Fibroblast of lung (primary cell): ENCODE measurements at regions not wholly inside any gene's neighbourhood (a gene's known extent, or its start where the extent isn't known, plus 50 kb on each side); places are given as distances from the start of the nearest gene placed in this dataset.
"Not testable (repeated sequence)": the region's sequence is repeated elsewhere in the genome, so short reads cannot be mapped to it uniquely, and the experiment has no call there.

Experiments used
- DNase-seq, 2 donors: peaks; one replicate each; pipeline versions ENCODE4 v3.0.0 to v3.0.0-alpha.2; 2010; ENCODE audit warnings: low read depth in 2 of 2
- H2AFZ ChIP-seq: 2 replicates; pipeline ENCODE4 v1.5.1; 2012; ENCODE audit warnings: low read length, control low read depth, inconsistent platforms
- H3K27ac ChIP-seq: 2 replicates; pipeline ENCODE4 v1.5.1; 2011; ENCODE audit warnings: low read length, control low read depth; ENCODE audit not compliant: insufficient read depth
- H3K27me3 ChIP-seq: 2 replicates; pipeline ENCODE4 v1.5.1; 2011; ENCODE audit warnings: mild to moderate bottlenecking, low read length; ENCODE audit not compliant: control insufficient read depth, insufficient read depth
- H3K36me3 ChIP-seq: 2 replicates; pipeline ENCODE4 v1.5.1; 2011; ENCODE audit warnings: low read length; ENCODE audit not compliant: control insufficient read depth, insufficient read depth
- H3K4me1 ChIP-seq: 2 replicates; pipeline ENCODE4 v1.5.1; 2011; ENCODE audit warnings: low read length; ENCODE audit not compliant: control insufficient read depth, insufficient read depth; ENCODE audit errors: extremely low read depth
- H3K4me2 ChIP-seq: 2 replicates; pipeline ENCODE4 v1.5.1; 2011; ENCODE audit warnings: low read length, control low read depth; ENCODE audit not compliant: insufficient read depth; ENCODE audit errors: extremely low read depth
- H3K4me3 ChIP-seq, 4 experiments: fragments of 200-600 bp in 1 of 4; sonication (generic) in 1 of 4; replicated peaks in 1 of 4; 2 replicates each; pipeline ENCODE4 v1.5.1; 2011 to 2016; ENCODE audit warnings: low read length in 4 of 4, low read depth in 3 of 4, mild to moderate bottlenecking in 3 of 4, control low read depth in 2 of 4, inconsistent platforms in 1 of 4, mixed read lengths in 1 of 4; ENCODE audit not compliant: insufficient read depth in 1 of 4; ENCODE audit errors: control extremely low read depth in 1 of 4
- H3K79me2 ChIP-seq: 2 replicates; pipeline ENCODE4 v1.5.1; 2012; ENCODE audit warnings: mild to moderate bottlenecking, low read length, inconsistent platforms; ENCODE audit not compliant: control insufficient read depth, insufficient read depth
- H3K9ac ChIP-seq: 2 replicates; pipeline ENCODE4 v1.5.1; 2011; ENCODE audit warnings: mild to moderate bottlenecking, low read length, control low read depth; ENCODE audit not compliant: insufficient read depth
- H3K9me3 ChIP-seq: 2 replicates; pipeline ENCODE4 v1.5.1; 2012; ENCODE audit warnings: low read depth, low read length; ENCODE audit not compliant: control insufficient read depth, insufficient read depth
- H4K20me1 ChIP-seq: 2 replicates; pipeline ENCODE4 v1.5.1; 2011; ENCODE audit warnings: low read length; ENCODE audit not compliant: control insufficient read depth, insufficient read depth; ENCODE audit errors: extremely low read depth
- EZH2 ChIP-seq: IDR thresholded peaks from 2 replicates; pipeline ENCODE4 v1.5.1; 2012; ENCODE audit warnings: low read length, control low read depth, mild to moderate bottlenecking; ENCODE audit errors: missing control alignments
- TF ChIP-seq, protein P1 (sequence below), 2 donors: IDR thresholded peaks in 1 of 2; conservative IDR thresholded peaks in 1 of 2; 1 replicate in 1 of 2; 2 replicates in 1 of 2; pipeline ENCODE4 v1.5.1; 2011 to 2012; ENCODE audit warnings: low read length in 2 of 2, control low read depth in 1 of 2, inconsistent platforms in 1 of 2, low read depth in 1 of 2, mild to moderate bottlenecking in 1 of 2

DNA sequence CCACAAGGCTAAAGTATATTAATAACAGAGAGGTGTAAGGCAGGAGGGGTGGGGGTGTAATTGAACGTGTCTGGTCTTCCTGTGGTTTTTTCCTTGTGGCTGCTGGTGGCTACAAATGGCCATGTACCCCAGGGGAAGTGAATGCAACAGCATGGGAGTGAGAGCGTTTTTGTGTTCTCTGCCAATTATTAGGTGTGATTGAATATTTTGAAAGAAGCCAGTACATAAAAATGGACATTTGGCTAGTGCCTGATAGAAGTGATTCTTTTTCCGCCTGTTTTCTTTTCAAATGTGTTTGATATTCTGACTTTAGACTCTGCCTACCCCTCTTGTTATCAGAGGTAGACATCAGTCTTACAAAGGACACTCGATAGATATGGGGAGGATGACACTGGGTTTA is 141.3 kb downstream of the PRL start:
- no peak overlapping the region for H3K9ac ChIP-seq
- H3K4me2 ChIP-seq: no peak overlapping the region
- H3K36me3 ChIP-seq: no peaks in the 10 kb centered on the region

DNA sequence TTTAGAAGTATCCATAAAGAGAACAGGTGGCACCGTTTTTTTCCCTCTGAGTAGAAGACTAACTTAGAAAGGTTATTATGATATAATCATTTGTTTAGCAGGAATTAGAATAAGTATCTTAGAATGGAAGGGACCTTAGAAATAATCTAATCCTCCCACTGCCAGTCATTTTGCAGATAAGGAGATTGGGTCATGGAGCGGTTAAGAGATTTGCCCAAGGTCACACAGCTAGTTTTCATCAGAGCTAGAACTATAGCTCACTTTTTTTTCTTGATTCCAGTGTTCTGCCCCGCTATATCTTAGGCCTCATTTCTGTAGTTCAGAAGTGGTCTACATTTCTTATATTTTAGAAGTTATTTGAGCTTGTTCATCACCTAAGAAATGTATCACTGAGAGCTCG is 139.6 kb downstream of the PRL start:
- Histone ChIP-seq H3K4me2 (no peak overlapping the region), H4K20me1 (no peaks in the 10 kb centered on the region), H3K27ac (no peak overlapping the region), H3K9ac (no peak overlapping the region), H2AFZ (no peak overlapping the region), H3K79me2 (no peaks in the 10 kb centered on the region), H3K9me3 (no peaks in the 10 kb centered on the region), H3K4me1 (no peaks in the 10 kb centered on the region), H3K36me3 (no peaks in the 10 kb centered on the region), H3K27me3 (no peaks in the 10 kb centered on the region), H3K4me3 (no peak overlapping the region)
- TF ChIP-seq, protein P1, sequence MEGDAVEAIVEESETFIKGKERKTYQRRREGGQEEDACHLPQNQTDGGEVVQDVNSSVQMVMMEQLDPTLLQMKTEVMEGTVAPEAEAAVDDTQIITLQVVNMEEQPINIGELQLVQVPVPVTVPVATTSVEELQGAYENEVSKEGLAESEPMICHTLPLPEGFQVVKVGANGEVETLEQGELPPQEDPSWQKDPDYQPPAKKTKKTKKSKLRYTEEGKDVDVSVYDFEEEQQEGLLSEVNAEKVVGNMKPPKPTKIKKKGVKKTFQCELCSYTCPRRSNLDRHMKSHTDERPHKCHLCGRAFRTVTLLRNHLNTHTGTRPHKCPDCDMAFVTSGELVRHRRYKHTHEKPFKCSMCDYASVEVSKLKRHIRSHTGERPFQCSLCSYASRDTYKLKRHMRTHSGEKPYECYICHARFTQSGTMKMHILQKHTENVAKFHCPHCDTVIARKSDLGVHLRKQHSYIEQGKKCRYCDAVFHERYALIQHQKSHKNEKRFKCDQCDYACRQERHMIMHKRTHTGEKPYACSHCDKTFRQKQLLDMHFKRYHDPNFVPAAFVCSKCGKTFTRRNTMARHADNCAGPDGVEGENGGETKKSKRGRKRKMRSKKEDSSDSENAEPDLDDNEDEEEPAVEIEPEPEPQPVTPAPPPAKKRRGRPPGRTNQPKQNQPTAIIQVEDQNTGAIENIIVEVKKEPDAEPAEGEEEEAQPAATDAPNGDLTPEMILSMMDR (conservative IDR thresholded peaks at IDR 0.05 in 1 of 2, IDR thresholded peaks at IDR 0.05 in 1 of 2; ENCODE audit: low read depth in 1 of 2, low read length in 2 of 2): no peak
- no peak for TF ChIP-seq EZH2
- DNase-seq: no peak

More for the DNA sequence above, 141.3 kb downstream of the PRL start:
- Histone ChIP-seq H3K4me3 (no peak overlapping the region), H2AFZ (no peak overlapping the region), H3K9me3 (no peaks in the 10 kb centered on the region), H3K4me1 (no peaks in the 10 kb centered on the region), H3K27me3 (no peaks in the 10 kb centered on the region), H4K20me1 (no peaks in the 10 kb centered on the region), H3K27ac (no peak overlapping the region), H3K79me2 (no peaks in the 10 kb centered on the region)
- no peak for DNase-seq
- TF ChIP-seq, protein P1 (conservative IDR thresholded peaks at IDR 0.05 in 1 of 2, IDR thresholded peaks at IDR 0.05 in 1 of 2; ENCODE audit: low read depth in 1 of 2, low read length in 2 of 2): no peak
- no peak for TF ChIP-seq EZH2

DNA sequence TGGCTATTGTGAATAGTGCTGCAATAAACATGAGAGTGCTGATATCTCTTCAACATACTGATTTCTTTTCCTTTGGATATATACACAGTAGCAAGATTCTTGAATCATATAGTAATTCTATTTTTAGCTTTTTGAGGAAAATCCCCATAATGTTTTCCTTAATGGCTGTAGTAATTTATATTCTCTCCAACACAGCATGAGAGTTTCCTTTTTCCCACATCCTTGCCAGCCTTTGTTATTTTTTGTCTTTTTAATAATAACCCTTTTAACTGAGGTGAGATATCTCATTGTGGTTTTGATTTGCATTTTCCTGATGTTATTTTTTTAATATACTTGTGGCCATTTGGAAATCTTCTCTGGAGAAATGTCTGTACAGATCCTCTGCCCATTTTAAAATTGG is 132.6 kb downstream of the PRL start:
- no peak overlapping the region for H3K4me3 ChIP-seq
- no peak overlapping the region for H3K27ac ChIP-seq
- no peaks in the 10 kb centered on the region for H3K27me3 ChIP-seq
- no peaks in the 10 kb centered on the region for H3K9me3 ChIP-seq
- no peaks in the 10 kb centered on the region for H3K4me1 ChIP-seq
- no peaks in the 10 kb centered on the region for H3K36me3 ChIP-seq
- no peak for TF ChIP-seq EZH2
- TF ChIP-seq, protein P1 (conservative IDR thresholded peaks at IDR 0.05 in 1 of 2, IDR thresholded peaks at IDR 0.05 in 1 of 2; ENCODE audit: low read depth in 1 of 2, low read length in 2 of 2): no peak
- H3K9ac ChIP-seq: no peak overlapping the region
- peak in 1 of 2 donors; percentile 23 for DNase-seq
- no peak overlapping the region for H3K4me2 ChIP-seq
- no peaks in the 10 kb centered on the region for H3K79me2 ChIP-seq
- no peak overlapping the region for H2AFZ ChIP-seq
- no peaks in the 10 kb centered on the region for H4K20me1 ChIP-seq

DNA sequence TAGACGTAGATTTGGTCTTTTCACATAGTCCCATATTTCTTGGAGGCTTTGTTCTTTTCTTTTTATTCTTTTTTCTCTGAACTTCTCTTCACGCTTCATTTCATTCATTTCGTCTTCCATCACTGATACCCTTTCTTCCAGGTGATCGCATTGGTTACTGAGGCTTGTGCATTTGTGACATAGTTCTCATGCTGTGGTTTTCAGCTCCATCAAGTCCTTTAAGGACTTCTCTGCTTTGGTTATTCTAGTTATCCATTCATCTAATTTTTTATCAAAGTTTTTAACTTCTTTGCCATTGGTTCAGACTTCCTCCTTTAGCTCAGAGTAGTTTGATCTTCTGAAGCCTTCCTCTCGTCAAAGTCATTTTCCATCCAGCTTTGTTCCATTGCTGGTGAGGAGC is 125.8 kb downstream of the PRL start:
- H3K4me1 ChIP-seq, H3K27ac ChIP-seq, H3K36me3 ChIP-seq, H3K27me3 ChIP-seq, H2AFZ ChIP-seq, H3K9ac ChIP-seq, H3K4me2 ChIP-seq, H4K20me1 ChIP-seq, H3K79me2 ChIP-seq, H3K4me3 ChIP-seq, H3K9me3 ChIP-seq: not testable (repeated sequence)
- peak in 1 of 2 donors; percentile 20 for DNase-seq

DNA sequence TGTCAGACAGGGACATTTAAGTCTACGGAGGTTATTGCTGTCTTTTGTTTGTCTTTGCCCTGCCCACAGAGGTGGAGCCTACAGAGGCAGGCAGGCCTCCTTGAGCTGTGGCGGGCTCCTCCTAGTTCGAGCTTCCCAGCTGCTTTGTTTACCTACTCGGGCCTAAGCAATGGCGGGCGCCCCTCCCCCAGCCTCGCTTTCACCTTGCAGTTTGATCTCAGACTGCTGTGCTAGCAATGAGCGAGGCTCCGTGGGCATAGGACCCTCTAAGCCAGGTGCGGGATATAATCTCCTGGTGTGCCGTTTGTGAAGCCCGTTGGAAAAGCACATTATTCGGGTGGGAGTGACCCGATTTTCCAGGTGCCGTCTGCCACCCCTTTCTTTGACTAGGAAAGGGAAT is 125.0 kb downstream of the PRL start:
- not testable (repeated sequence) for H3K9ac ChIP-seq, H3K4me1 ChIP-seq, H3K4me2 ChIP-seq, H2AFZ ChIP-seq, H3K36me3 ChIP-seq, H4K20me1 ChIP-seq, DNase-seq, H3K9me3 ChIP-seq, H3K4me3 ChIP-seq, H3K27ac ChIP-seq, H3K79me2 ChIP-seq, H3K27me3 ChIP-seq
